Kidney (tissue), 13 donors: ENCODE measurements at regions not wholly inside any gene's neighbourhood (a gene's known extent, or its start where the extent isn't known, plus 50 kb on each side); places are given as distances from the start of the nearest gene placed in this dataset.

ENCODE experiments used
- DNase-seq, 5 donors: peaks; one replicate each; pipeline ENCODE4 v3.0.0-alpha.2; 2013 to 2020
- FAIRE-seq: peaks from 2 replicates; lab custom pipeline; 2012; peaks lifted over from hg19 to GRCh38; lab: Jason Lieb, UNC
- H3K27ac ChIP-seq, 2 donors: one replicate each; pipeline ENCODE4 v1.7.0; 2013; ENCODE audit warnings: low read depth in 2 of 2, low read length in 2 of 2, inconsistent platforms in 1 of 2
- H3K27me3 ChIP-seq: one replicate; pipeline ENCODE4 v1.7.1; 2013; ENCODE audit warnings: low read length, inconsistent platforms; ENCODE audit not compliant: control insufficient read depth, insufficient read depth
- H3K36me3 ChIP-seq, 3 donors: one replicate each; pipeline versions ENCODE4 v1.7.0 to v1.7.1; 2013; ENCODE audit warnings: low read length in 3 of 3, control low read depth in 1 of 3, inconsistent platforms in 1 of 3; ENCODE audit not compliant: insufficient read depth in 3 of 3, control insufficient read depth in 2 of 3
- H3K4me1 ChIP-seq, 3 donors: one replicate each; pipeline versions ENCODE4 v1.7.0 to v1.7.1; 2013; ENCODE audit warnings: low read length in 3 of 3, inconsistent platforms in 1 of 3, low read depth in 1 of 3; ENCODE audit not compliant: control insufficient read depth in 2 of 3, insufficient read depth in 2 of 3
- H3K4me3 ChIP-seq, 3 donors: one replicate each; pipeline versions ENCODE4 v1.7.0 to v1.8.1; 2013; ENCODE audit warnings: low read length in 3 of 3, control low read depth in 1 of 3, inconsistent platforms in 1 of 3
- H3K9ac ChIP-seq, 3 donors: one replicate each; pipeline versions ENCODE4 v1.7.0 to v1.7.1; 2013; ENCODE audit warnings: low read length in 3 of 3, control low read depth in 1 of 3, inconsistent platforms in 1 of 3
- H3K9me3 ChIP-seq, 3 donors: one replicate each; pipeline versions ENCODE4 v1.7.0 to v1.7.1; 2013; ENCODE audit warnings: low read length in 3 of 3, control low read depth in 1 of 3, inconsistent platforms in 1 of 3; ENCODE audit not compliant: control insufficient read depth in 2 of 3, insufficient read depth in 1 of 3
- intact Hi-C: fragments of 100-400 bp; cut with DNase I; formaldehyde crosslinking; loops from one replicate; pipeline ENCODE4 v1.11.1; 2022
- TF ChIP-seq, protein P1 (sequence below): IDR thresholded peaks from 3 replicates; pipeline ENCODE4 v1.5.1; 2012; ENCODE audit warnings: mild to moderate bottlenecking, moderate library complexity, borderline replicate concordance; ENCODE audit not compliant: insufficient read depth; ENCODE audit errors: extremely low read depth
- donor health status: control.
- donor health status: control.
- donor health status: control.
- donor health status: control.
- donor health status: control.
- donor health status: DM: yes; HTN: yes; CAD: no.
- donor health status: Normal renal cell carcinoma (clear cell type).

DNA sequence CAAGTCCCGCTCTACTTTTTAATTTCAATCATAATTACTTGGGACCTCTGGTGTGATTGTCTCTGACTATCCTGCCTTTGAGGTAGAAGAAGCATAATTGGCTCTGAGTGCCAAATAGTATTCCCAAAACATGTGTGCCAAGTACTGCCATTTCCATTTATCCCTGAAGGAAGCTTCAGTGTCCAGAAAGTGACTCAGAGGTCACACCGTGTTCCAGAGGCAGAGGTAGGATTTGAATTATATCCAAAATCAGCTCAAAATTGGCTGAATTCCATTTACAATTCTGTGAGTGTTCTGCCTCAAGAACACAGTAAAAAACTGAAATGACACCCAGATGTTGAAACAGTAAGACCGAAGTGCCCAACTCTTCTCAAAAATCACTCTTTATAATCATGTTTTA lies 255.3 kb downstream of the RSL24D1 start:
- DNase-seq (no peak), FAIRE-seq (no peak)
- intact Hi-C loops: no loop called here
- Histone ChIP-seq H3K4me1 (no peaks in the 10 kb centered on the region), H3K36me3 (no peaks in the 10 kb centered on the region), H3K27me3 (no peaks in the 10 kb centered on the region), H3K27ac (no peak overlapping the region), H3K9ac (no peak overlapping the region), H3K4me3 (no peak overlapping the region), H3K9me3 (no peaks in the 10 kb centered on the region)
- TF ChIP-seq, protein P1, sequence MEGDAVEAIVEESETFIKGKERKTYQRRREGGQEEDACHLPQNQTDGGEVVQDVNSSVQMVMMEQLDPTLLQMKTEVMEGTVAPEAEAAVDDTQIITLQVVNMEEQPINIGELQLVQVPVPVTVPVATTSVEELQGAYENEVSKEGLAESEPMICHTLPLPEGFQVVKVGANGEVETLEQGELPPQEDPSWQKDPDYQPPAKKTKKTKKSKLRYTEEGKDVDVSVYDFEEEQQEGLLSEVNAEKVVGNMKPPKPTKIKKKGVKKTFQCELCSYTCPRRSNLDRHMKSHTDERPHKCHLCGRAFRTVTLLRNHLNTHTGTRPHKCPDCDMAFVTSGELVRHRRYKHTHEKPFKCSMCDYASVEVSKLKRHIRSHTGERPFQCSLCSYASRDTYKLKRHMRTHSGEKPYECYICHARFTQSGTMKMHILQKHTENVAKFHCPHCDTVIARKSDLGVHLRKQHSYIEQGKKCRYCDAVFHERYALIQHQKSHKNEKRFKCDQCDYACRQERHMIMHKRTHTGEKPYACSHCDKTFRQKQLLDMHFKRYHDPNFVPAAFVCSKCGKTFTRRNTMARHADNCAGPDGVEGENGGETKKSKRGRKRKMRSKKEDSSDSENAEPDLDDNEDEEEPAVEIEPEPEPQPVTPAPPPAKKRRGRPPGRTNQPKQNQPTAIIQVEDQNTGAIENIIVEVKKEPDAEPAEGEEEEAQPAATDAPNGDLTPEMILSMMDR: no peak

DNA sequence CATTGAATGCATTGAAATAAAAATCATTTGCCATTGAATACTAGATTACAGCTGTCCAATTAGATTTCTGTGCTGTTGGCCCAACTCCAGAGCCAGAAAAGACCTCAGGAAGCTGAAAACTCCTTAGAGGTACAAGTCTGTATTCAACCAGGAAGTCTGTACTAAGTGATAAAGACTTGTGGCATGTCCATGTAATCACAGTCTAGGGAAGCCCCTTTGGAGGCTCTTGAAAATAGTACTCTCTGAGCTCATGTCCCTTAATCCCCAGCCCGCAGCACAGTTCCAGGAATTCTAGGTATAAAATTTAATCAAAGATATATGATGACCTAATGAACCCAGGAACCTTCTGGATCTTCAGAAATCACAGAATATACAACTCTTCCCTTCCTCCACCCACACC lies 279.4 kb downstream of the RSL24D1 start:
- Histone ChIP-seq H3K4me1 (no peaks in the 10 kb centered on the region), H3K4me3 (no peak overlapping the region), H3K9ac (no peak overlapping the region), H3K27ac (no peak overlapping the region), H3K36me3 (no peaks in the 10 kb centered on the region), H3K27me3 (no peaks in the 10 kb centered on the region), H3K9me3 (peaks cover 0 to 2% (median 0%) of the 10 kb centered on the region in 3 donors)
- intact Hi-C loops: no loop called here
- no peak for FAIRE-seq
- no peak for DNase-seq
- TF ChIP-seq, protein P1: no peak

DNA sequence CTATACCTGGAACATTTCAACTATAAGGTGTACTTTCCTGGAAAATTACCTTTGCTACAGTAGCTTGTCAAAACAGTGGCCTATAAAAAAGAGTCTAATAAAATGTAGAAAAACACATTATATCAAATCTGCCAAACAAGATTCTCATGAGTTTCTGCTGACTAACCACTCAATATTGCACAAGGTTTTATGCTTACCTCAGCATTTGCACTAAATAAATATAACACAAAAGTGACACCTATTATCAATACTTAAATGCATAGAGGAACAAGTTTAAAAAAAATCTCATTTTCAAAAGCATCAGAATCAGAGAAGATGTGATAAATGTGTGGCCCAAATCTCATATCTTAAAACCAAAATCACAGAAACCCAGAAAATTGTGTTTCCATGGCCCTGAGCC lies 281.4 kb downstream of the RSL24D1 start:
- H3K27me3 ChIP-seq: no peaks in the 10 kb centered on the region
- intact Hi-C loops: no loop called here
- FAIRE-seq: no peak

More for the DNA sequence above, 281.4 kb downstream of the RSL24D1 start:
- no peak overlapping the region for H3K4me3 ChIP-seq
- TF ChIP-seq, protein P1: no peak
- no peaks in the 10 kb centered on the region for H3K9me3 ChIP-seq
- no peak overlapping the region for H3K9ac ChIP-seq
- no peaks in the 10 kb centered on the region for H3K36me3 ChIP-seq
- no peak overlapping the region for H3K27ac ChIP-seq
- no peak for DNase-seq
- no peaks in the 10 kb centered on the region for H3K4me1 ChIP-seq
